Brain microvascular endothelial cell (primary cell): ENCODE measurements at regions not wholly inside any gene's neighbourhood (a gene's known extent, or its start where the extent isn't known, plus 50 kb on each side); places are given as distances from the start of the nearest gene placed in this dataset.

Source experiments
- DNase-seq: peaks from one replicate; pipeline ENCODE4 v3.0.0-alpha.2; 2020
- H3K27ac ChIP-seq: fragments of 250-450 bp; sonication (Bioruptor Pico); 2 replicates; pipeline ENCODE4 v1.5.1; 2020; ENCODE audit warnings: mild to moderate bottlenecking, moderate library complexity
- H3K27me3 ChIP-seq: fragments of 250-450 bp; sonication (Bioruptor Pico); replicated peaks from 2 replicates; pipeline ENCODE4 v1.5.1; 2020; ENCODE audit warnings: mild to moderate bottlenecking
- H3K36me3 ChIP-seq: fragments of 250-450 bp; sonication (Bioruptor Pico); replicated peaks from 2 replicates; pipeline ENCODE4 v1.5.1; 2020; ENCODE audit warnings: mild to moderate bottlenecking
- H3K4me3 ChIP-seq: 2 replicates; pipeline ENCODE4 v1.5.1; 2011; ENCODE audit warnings: low read depth, mild to moderate bottlenecking, control low read depth, low read length, moderate library complexity
- CTCF ChIP-seq: IDR thresholded peaks from 2 replicates; pipeline ENCODE4 v1.5.1; 2011; ENCODE audit warnings: low read depth, mild to moderate bottlenecking, moderate library complexity, low read length, control low read depth, inconsistent platforms; ENCODE audit errors: missing control alignments
- in situ Hi-C: cut with HindIII; loops from 2 replicates; pipeline ENCODE4 v1.10.0; 2017; ENCODE audit warnings: low sequenced_read_pairs, low pct_ligation_motif_present

- Histone ChIP-seq H3K36me3 (no peaks in the 10 kb centered on the region), H3K4me3 (no peak overlapping the region), H3K27ac (no peak overlapping the region), H3K27me3 (no peaks in the 10 kb centered on the region)
- DNase-seq, result no peak
- TF ChIP-seq CTCF, result no peak
- in situ Hi-C loops, result loop anchor here (25.0 kb wide), 2 partner anchors 151 to 351 kb away; partner anchors contain the start of genes NIBAN1, SWT1 and TRMT1L
Observed at GRCh38 chr1:184810735-184811343, 56.2 kb upstream of the EDEM3 start.

- H3K4me3 ChIP-seq, result no peak overlapping the region
- H3K36me3 ChIP-seq, result no peaks in the 10 kb centered on the region
- DNase-seq, result no peak
- H3K27ac ChIP-seq, result no peak overlapping the region
- no peak for TF ChIP-seq CTCF
- in situ Hi-C loops, result loop anchor here (25.0 kb wide), 2 partner anchors 156 to 356 kb away; partner anchors contain the start of genes NIBAN1, SWT1 and TRMT1L
- H3K27me3 ChIP-seq, result no peaks in the 10 kb centered on the region
Observed at GRCh38 chr1:184806296-184806721, 51.7 kb upstream of the EDEM3 start.

- H3K4me3 ChIP-seq, result no peak overlapping the region
- H3K36me3 ChIP-seq, result no peaks in the 10 kb centered on the region
- in situ Hi-C loops, result loop anchor here (25.0 kb wide), 2 partner anchors 157 to 357 kb away; partner anchors contain the start of genes NIBAN1, SWT1 and TRMT1L
- peak; percentile 86 for DNase-seq
- no peak overlapping the region for H3K27ac ChIP-seq
- peak; percentile 97 for TF ChIP-seq CTCF
- H3K27me3 ChIP-seq, result no peaks in the 10 kb centered on the region
Observed at GRCh38 chr1:184805667-184806295, 51.1 kb upstream of the EDEM3 start.
